Keratinocyte (primary cell): ENCODE measurements at regions not wholly inside any gene's neighbourhood (a gene's known extent, or its start where the extent isn't known, plus 50 kb on each side); places are given as distances from the start of the nearest gene placed in this dataset.

ENCODE experiments used
- DNase-seq: peaks from one replicate; pipeline ENCODE4 v3.0.0-alpha.2; 2011; ENCODE audit warnings: low read depth, missing footprints, low spot score
- FAIRE-seq: peaks from 2 replicates; lab custom pipeline; 2011; peaks lifted over from hg19 to GRCh38; lab: Jason Lieb, UNC
- H2AFZ ChIP-seq: 2 replicates; pipeline ENCODE4 v1.6.0; 2012; ENCODE audit warnings: low read length, control low read depth, inconsistent platforms; ENCODE audit not compliant: control insufficient read depth
- H3K27ac ChIP-seq: 2 replicates; pipeline ENCODE4 v1.5.1; 2011; ENCODE audit warnings: low read length; ENCODE audit not compliant: control insufficient read depth, insufficient read depth
- H3K27me3 ChIP-seq: 3 replicates; pipeline ENCODE4 v1.6.0; 2011; ENCODE audit warnings: low read length; ENCODE audit not compliant: control insufficient read depth, insufficient read depth; ENCODE audit errors: extremely low read depth
- H3K36me3 ChIP-seq, 2 experiments: 2 replicates in 1 of 2; 3 replicates in 1 of 2; pipeline ENCODE4 v1.5.1; 2011; ENCODE audit warnings: low read length in 2 of 2, mild to moderate bottlenecking in 1 of 2; ENCODE audit not compliant: control insufficient read depth in 2 of 2, insufficient read depth in 2 of 2; ENCODE audit errors: extremely low read depth in 1 of 2
- H3K4me1 ChIP-seq: 3 replicates; pipeline ENCODE4 v1.5.1; 2011; ENCODE audit warnings: low read length; ENCODE audit not compliant: control insufficient read depth, insufficient read depth; ENCODE audit errors: extremely low read depth
- H3K4me2 ChIP-seq: 3 replicates; pipeline ENCODE4 v1.6.0; 2011; ENCODE audit warnings: low read depth, low read length; ENCODE audit not compliant: control insufficient read depth, insufficient read depth; ENCODE audit errors: extremely low read depth
- H3K4me3 ChIP-seq, 3 experiments: fragments of 200-600 bp in 1 of 3; sonication (generic) in 1 of 3; 2 replicates in 2 of 3; 3 replicates in 1 of 3; pipeline ENCODE4 v1.5.1; 2011 to 2016; ENCODE audit warnings: low read length in 3 of 3, mild to moderate bottlenecking in 3 of 3, control low read depth in 2 of 3, inconsistent platforms in 1 of 3, low read depth in 1 of 3, mixed read lengths in 1 of 3, mixed run types in 1 of 3, moderate library complexity in 1 of 3; ENCODE audit not compliant: control insufficient read depth in 2 of 3, insufficient read depth in 2 of 3; ENCODE audit errors: extremely low read depth in 1 of 3
- H3K79me2 ChIP-seq: 2 replicates; pipeline ENCODE4 v1.6.0; 2012; ENCODE audit warnings: low read length; ENCODE audit not compliant: control insufficient read depth, insufficient read depth
- H3K9ac ChIP-seq: 3 replicates; pipeline ENCODE4 v1.6.0; 2011; ENCODE audit warnings: low read length; ENCODE audit not compliant: control insufficient read depth, insufficient read depth; ENCODE audit errors: extremely low read depth
- H3K9me1 ChIP-seq: 3 replicates; pipeline ENCODE4 v1.6.0; 2011; ENCODE audit warnings: low read length; ENCODE audit not compliant: control insufficient read depth, insufficient read depth; ENCODE audit errors: extremely low read depth
- H3K9me3 ChIP-seq: 2 replicates; pipeline ENCODE4 v1.5.1; 2012; ENCODE audit warnings: low read depth, low read length; ENCODE audit not compliant: control insufficient read depth
- H4K20me1 ChIP-seq: 3 replicates; pipeline ENCODE4 v1.6.0; 2011; ENCODE audit warnings: low read length; ENCODE audit not compliant: control insufficient read depth, insufficient read depth; ENCODE audit errors: extremely low read depth
- EZH2 ChIP-seq: IDR thresholded peaks from one replicate; pipeline ENCODE4 v1.6.1; 2012; ENCODE audit warnings: inconsistent platforms, mild to moderate bottlenecking, low read length, moderate library complexity
- dilution Hi-C: fragments of 300-500 bp; cut with MboI; formaldehyde crosslinking; loops from one replicate; pipeline ENCODE4 v1.7.0; 2020; ENCODE audit warnings: low sequenced_read_pairs; ENCODE audit not compliant: extremely low pct_ligation_motif_present
- TF ChIP-seq, protein P1 (sequence below), 3 experiments: IDR thresholded peaks in 1 of 3; conservative IDR thresholded peaks in 1 of 3; optimal IDR thresholded peaks in 1 of 3; 2 replicates in 2 of 3; 3 replicates in 1 of 3; pipeline versions ENCODE3 to v1.5.1; 2011; ENCODE audit warnings: low read length in 3 of 3, mild to moderate bottlenecking in 3 of 3, moderate library complexity in 2 of 3, control low read depth in 1 of 3, inconsistent platforms in 1 of 3; ENCODE audit not compliant: insufficient read depth in 2 of 3; ENCODE audit errors: extremely low read depth in 1 of 3

DNA sequence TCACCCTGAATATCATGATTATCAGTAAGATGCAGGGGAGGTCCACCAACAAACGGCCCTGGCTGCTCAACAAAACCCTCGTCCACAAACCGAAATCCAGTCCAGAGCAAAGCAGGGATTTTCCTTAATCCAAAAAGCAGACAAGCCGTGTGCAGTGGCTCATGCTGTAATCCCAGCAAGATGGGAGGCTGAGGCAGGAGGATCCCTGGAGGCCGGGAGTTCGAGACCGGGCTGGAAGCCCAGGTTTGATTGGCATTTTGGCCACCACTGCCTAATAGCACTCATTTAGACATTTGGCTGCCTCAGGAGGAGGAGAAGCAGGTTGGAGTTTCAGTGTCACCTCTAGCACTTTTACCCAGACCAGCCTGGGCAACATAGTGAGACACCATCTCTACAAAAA, 562.0 kb upstream of the AUTS2 start:
- H3K79me2 ChIP-seq, result no peaks in the 10 kb centered on the region
- no peak overlapping the region for H3K4me2 ChIP-seq
- H4K20me1 ChIP-seq, result no peaks in the 10 kb centered on the region
- no peak for DNase-seq
- H3K4me1 ChIP-seq, result no peaks in the 10 kb centered on the region
- no peak overlapping the region for H2AFZ ChIP-seq
- FAIRE-seq, result no peak
- no peak overlapping the region for H3K9ac ChIP-seq
- no peaks in the 10 kb centered on the region for H3K9me3 ChIP-seq
- H3K9me1 ChIP-seq, result no peaks in the 10 kb centered on the region
- H3K36me3 ChIP-seq, result no peaks in the 10 kb centered on the region
- H3K27me3 ChIP-seq, result no peaks in the 10 kb centered on the region
- H3K27ac ChIP-seq, result no peak overlapping the region
- dilution Hi-C loops, result no loop called here
- no peak for TF ChIP-seq EZH2
- TF ChIP-seq, protein P1, sequence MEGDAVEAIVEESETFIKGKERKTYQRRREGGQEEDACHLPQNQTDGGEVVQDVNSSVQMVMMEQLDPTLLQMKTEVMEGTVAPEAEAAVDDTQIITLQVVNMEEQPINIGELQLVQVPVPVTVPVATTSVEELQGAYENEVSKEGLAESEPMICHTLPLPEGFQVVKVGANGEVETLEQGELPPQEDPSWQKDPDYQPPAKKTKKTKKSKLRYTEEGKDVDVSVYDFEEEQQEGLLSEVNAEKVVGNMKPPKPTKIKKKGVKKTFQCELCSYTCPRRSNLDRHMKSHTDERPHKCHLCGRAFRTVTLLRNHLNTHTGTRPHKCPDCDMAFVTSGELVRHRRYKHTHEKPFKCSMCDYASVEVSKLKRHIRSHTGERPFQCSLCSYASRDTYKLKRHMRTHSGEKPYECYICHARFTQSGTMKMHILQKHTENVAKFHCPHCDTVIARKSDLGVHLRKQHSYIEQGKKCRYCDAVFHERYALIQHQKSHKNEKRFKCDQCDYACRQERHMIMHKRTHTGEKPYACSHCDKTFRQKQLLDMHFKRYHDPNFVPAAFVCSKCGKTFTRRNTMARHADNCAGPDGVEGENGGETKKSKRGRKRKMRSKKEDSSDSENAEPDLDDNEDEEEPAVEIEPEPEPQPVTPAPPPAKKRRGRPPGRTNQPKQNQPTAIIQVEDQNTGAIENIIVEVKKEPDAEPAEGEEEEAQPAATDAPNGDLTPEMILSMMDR (optimal IDR thresholded peaks at IDR 0.05 in 1 of 3, IDR thresholded peaks at IDR 0.05 in 1 of 3, conservative IDR thresholded peaks at IDR 0.05 in 1 of 3; ENCODE audit: extremely low read depth in 1 of 3, insufficient read depth in 2 of 3, low read length in 3 of 3), result no peak
- no peak overlapping the region for H3K4me3 ChIP-seq

DNA sequence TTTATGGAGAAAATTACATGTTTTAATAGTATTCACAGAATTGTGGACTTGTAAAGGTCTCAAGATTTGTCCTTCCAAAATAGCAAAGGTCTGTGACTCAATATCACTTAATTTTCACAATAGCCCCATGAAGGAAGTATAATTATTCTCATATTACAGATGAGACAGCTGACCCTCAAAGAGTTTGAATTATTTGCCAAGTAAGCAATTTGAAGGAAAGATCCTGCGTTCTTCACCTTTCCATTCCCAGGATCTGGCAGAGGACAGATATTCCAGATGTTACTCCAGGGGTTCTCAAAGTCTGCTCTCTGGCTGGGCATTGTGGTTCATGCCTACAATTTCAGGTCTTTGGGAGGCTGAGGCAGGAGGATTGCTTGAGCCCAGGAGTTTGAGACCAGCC, 559.4 kb upstream of the AUTS2 start:
- no peaks in the 10 kb centered on the region for H4K20me1 ChIP-seq
- no peaks in the 10 kb centered on the region for H3K79me2 ChIP-seq
- no peak for DNase-seq
- no peaks in the 10 kb centered on the region for H3K9me3 ChIP-seq
- H3K27ac ChIP-seq, result no peak overlapping the region
- no peaks in the 10 kb centered on the region for H3K9me1 ChIP-seq
- dilution Hi-C loops, result no loop called here
- no peaks in the 10 kb centered on the region for H3K36me3 ChIP-seq
- H3K4me2 ChIP-seq, result no peak overlapping the region
- TF ChIP-seq EZH2, result no peak
- TF ChIP-seq, protein P1 (optimal IDR thresholded peaks at IDR 0.05 in 1 of 3, IDR thresholded peaks at IDR 0.05 in 1 of 3, conservative IDR thresholded peaks at IDR 0.05 in 1 of 3; ENCODE audit: extremely low read depth in 1 of 3, insufficient read depth in 2 of 3, low read length in 3 of 3), result no peak
- H3K4me3 ChIP-seq, result no peak overlapping the region
- H3K9ac ChIP-seq, result no peak overlapping the region
- no peak overlapping the region for H2AFZ ChIP-seq
- no peaks in the 10 kb centered on the region for H3K4me1 ChIP-seq
- H3K27me3 ChIP-seq, result no peaks in the 10 kb centered on the region
- no peak for FAIRE-seq
